RWPE2 (cell line): ENCODE measurements at regions not wholly inside any gene's neighbourhood (a gene's known extent, or its start where the extent isn't known, plus 50 kb on each side); places are given as distances from the start of the nearest gene placed in this dataset.

Experiments
- ATAC-seq: fragments of 200-7000 bp; cut with Tn5 transposase; 3 replicates; pipeline ENCODE4 v1.9.1; 2021; ENCODE audit warnings: low read depth
- DNase-seq: peaks from one replicate; pipeline ENCODE4 v3.0.0-alpha.2; 2020; ENCODE audit warnings: low spot score
- H3K27ac ChIP-seq: fragments of 450-650 bp; 2 replicates; pipeline ENCODE4 v1.5.1; 2017; ENCODE audit warnings: mild to moderate bottlenecking; ENCODE audit not compliant: poor library complexity, severe bottlenecking
- H3K27me3 ChIP-seq: fragments of 250-450 bp; sonication (Bioruptor Pico); 2 replicates; pipeline ENCODE4 v1.5.1; 2021; ENCODE audit warnings: mild to moderate bottlenecking, moderate library complexity; ENCODE audit not compliant: insufficient read depth, poor library complexity, severe bottlenecking
- H3K36me3 ChIP-seq: fragments of 250-450 bp; sonication (Bioruptor Pico); 2 replicates; pipeline ENCODE4 v1.5.1; 2020; ENCODE audit warnings: low read depth, mild to moderate bottlenecking, moderate library complexity
- H3K4me1 ChIP-seq: fragments of 250-450 bp; sonication (Bioruptor Pico); 2 replicates; pipeline ENCODE4 v1.5.1; 2021; ENCODE audit warnings: mild to moderate bottlenecking, moderate library complexity; ENCODE audit not compliant: insufficient read depth, poor library complexity, severe bottlenecking
- H3K4me3 ChIP-seq: fragments of 250-450 bp; sonication (Bioruptor Pico); 2 replicates; pipeline ENCODE4 v1.5.1; 2021; ENCODE audit warnings: mild to moderate bottlenecking, moderate library complexity; ENCODE audit not compliant: severe bottlenecking
- H3K9me3 ChIP-seq: fragments of 250-450 bp; sonication (Bioruptor Pico); 2 replicates; pipeline ENCODE4 v1.5.1; 2021; ENCODE audit warnings: mild to moderate bottlenecking, moderate library complexity; ENCODE audit not compliant: severe bottlenecking
- TF ChIP-seq, protein P1 (sequence below): fragments of 450-650 bp; IDR thresholded peaks from one replicate; pipeline ENCODE4 v1.5.1; 2017; ENCODE audit warnings: mild to moderate bottlenecking, moderate library complexity; ENCODE audit not compliant: poor library complexity, severe bottlenecking

DNA sequence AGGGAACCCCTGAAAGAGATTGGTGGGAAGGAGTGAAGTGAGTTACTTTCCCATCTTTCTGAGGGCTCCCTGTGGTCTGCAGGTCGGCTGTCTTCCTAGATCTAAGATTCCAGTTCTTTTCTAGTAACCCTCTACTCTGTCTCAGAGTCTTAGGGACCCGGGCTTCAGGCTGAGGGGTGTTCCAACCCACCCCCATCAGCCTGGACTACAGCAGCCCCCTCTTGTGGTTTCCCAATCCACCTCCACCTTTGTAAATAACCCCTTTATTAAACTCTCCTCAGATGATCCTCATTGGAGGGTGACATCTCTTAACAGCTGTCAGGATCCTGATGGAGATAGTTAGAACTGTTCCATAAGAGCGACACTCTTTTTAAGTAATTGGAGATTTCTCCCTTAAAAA is 300.4 kb downstream of the LRFN2 start:
- Histone ChIP-seq H3K27me3 (peaks cover 5% of the 10 kb centered on the region), H3K4me3 (no peak overlapping the region), H3K9me3 (no peaks in the 10 kb centered on the region), H3K27ac (no peak overlapping the region), H3K4me1 (no peaks in the 10 kb centered on the region), H3K36me3 (no peaks in the 10 kb centered on the region)
- no peak for ATAC-seq
- DNase-seq = no peak
- TF ChIP-seq, protein P1, sequence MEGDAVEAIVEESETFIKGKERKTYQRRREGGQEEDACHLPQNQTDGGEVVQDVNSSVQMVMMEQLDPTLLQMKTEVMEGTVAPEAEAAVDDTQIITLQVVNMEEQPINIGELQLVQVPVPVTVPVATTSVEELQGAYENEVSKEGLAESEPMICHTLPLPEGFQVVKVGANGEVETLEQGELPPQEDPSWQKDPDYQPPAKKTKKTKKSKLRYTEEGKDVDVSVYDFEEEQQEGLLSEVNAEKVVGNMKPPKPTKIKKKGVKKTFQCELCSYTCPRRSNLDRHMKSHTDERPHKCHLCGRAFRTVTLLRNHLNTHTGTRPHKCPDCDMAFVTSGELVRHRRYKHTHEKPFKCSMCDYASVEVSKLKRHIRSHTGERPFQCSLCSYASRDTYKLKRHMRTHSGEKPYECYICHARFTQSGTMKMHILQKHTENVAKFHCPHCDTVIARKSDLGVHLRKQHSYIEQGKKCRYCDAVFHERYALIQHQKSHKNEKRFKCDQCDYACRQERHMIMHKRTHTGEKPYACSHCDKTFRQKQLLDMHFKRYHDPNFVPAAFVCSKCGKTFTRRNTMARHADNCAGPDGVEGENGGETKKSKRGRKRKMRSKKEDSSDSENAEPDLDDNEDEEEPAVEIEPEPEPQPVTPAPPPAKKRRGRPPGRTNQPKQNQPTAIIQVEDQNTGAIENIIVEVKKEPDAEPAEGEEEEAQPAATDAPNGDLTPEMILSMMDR = no peak

DNA sequence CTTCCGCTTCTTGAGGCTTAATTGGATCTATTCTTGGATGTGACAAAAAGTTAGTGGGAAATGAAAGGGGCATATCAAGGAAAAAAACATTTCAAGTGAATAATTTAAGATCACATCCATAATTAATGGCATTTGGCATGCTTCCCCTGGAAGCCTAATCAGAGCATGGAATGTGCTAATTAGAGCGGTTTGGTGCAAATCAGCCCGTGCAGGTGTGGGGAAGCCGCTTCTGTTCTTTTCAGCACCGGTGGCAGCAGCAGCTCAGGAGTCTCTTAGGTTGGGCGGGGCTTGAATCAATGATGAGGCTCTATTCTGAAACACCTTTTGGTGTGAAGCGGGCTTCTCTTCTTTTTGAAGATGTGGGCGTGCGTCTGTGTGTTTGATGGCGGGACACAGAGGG is 301.2 kb downstream of the LRFN2 start:
- TF ChIP-seq, protein P1 = no peak
- no peaks in the 10 kb centered on the region for H3K36me3 ChIP-seq
- no peak overlapping the region for H3K27ac ChIP-seq

DNA sequence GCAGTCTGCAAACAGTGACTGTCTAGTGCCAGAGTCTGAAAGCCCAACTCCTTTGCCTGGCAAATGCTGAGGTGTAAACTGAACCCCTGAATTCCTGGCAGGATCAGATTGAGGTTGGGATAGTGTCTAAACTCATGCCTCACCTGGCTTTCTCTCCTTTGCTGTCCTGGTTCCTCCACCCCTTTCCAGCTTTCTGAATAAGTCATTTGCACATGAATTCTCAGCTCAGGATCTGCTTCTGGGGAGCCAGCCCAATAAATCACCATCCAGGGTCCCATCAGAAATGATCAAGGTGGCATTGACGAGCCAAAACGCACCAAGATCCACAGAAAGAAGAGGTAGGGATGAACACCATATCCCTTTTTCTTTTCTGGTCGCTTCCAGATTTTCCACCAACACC is 301.6 kb downstream of the LRFN2 start:
- no peaks in the 10 kb centered on the region for H3K4me1 ChIP-seq
- TF ChIP-seq, protein P1 = no peak
- no peak overlapping the region for H3K4me3 ChIP-seq
- H3K9me3 ChIP-seq = no peaks in the 10 kb centered on the region
- DNase-seq (no peak), ATAC-seq (no peak)
- peaks cover 5% of the 10 kb centered on the region for H3K27me3 ChIP-seq
- no peak overlapping the region for H3K27ac ChIP-seq
- H3K36me3 ChIP-seq = no peaks in the 10 kb centered on the region

More for the DNA sequence above, 301.2 kb downstream of the LRFN2 start:
- ATAC-seq (no peak), DNase-seq (no peak)
- no peaks in the 10 kb centered on the region for H3K4me1 ChIP-seq
- peaks cover 5% of the 10 kb centered on the region for H3K27me3 ChIP-seq
- H3K4me3 ChIP-seq = no peak overlapping the region
- no peaks in the 10 kb centered on the region for H3K9me3 ChIP-seq

DNA sequence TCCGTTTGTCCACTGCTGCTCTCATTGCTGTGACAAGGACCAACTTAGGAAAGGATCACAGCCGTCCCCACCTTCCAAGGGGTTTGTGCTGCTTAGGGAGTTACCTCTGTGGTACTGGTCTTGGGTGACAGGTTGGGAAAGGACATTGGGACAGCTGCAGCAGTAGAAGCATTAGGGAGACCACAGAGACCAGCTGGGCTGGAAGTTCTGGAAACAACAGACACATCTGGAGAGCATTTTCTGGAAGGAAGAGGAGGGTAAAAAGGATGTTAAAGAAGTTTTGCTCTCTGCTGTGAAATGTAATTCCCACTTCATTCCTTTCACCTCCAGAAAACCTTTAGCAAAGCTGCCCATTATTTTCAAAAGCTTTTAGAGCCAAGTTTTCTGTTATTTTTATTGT is 304.2 kb downstream of the LRFN2 start:
- no peak overlapping the region for H3K4me3 ChIP-seq
- no peak overlapping the region for H3K27ac ChIP-seq
- no peaks in the 10 kb centered on the region for H3K27me3 ChIP-seq
- TF ChIP-seq, protein P1 = no peak
- no peaks in the 10 kb centered on the region for H3K9me3 ChIP-seq
- no peaks in the 10 kb centered on the region for H3K4me1 ChIP-seq
- H3K36me3 ChIP-seq = no peaks in the 10 kb centered on the region
- DNase-seq = no peak
- ATAC-seq = no peak

DNA sequence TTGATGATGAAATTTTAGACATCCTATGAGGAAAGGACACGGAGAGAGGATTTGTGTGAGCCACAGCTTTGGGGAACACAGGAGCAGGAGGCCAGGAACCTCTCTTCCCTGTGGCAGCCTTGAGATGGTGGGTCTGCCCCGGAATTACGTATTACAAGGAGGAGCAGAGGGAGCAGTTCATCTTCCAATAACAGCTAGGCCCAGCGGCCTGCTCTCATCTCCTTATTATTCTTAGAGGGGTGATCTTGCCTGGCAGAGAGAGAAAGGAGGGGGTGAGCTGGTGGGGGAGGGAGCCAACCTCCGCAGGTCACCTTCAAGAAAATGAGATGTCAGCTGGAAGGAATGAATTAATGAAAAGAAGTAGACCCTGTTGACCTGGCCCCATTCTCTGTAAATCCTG is 305.8 kb downstream of the LRFN2 start:
- no peak for DNase-seq
- Histone ChIP-seq H3K36me3 (no peaks in the 10 kb centered on the region), H3K9me3 (no peaks in the 10 kb centered on the region), H3K4me3 (no peak overlapping the region), H3K4me1 (no peaks in the 10 kb centered on the region), H3K27me3 (no peaks in the 10 kb centered on the region), H3K27ac (no peak overlapping the region)
- ATAC-seq = no peak
- TF ChIP-seq, protein P1 = no peak
